ENCODE measurements at regions not wholly inside any gene's neighbourhood (a gene's known extent, or its start where the extent isn't known, plus 50 kb on each side); places are given as distances from the start of the nearest gene placed in this dataset.

DNA sequence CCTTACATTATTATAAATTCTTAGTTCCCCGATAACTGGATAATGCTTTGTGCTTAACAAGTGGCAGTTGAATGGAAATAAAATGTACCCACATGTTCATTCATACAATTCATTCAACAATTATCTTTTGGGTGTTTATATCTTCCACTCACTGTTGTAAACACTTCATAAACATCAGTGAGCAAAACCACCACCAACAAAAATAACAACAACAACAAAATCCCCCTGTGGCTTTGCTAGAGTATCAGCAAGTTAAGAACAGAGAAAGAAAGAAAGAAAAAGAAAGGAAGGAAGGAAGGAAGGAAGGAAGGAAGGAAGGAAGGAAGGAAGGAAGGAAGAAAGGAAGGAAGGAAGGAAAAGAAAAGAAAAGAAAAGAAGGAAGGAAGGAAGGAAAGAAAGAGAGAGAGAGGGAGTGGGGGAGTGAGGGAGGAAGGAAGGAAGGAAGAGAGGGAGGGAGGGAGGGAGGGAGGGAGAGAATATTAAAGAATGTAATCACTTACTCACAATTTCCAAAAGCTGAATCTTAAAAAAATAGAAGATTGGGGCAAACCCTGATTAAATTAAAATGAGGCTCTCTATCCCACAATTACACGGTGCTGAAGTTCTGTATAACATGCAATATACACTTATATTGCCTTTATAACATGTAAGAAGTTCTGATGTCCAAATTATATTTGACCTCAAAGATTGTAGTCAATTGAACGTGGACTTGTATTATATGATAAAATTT is 2238.8 kb downstream of the LRRC4C start:
- Histone ChIP-seq H3K9me3 (ENCODE audit: control insufficient read depth, low read depth, low read length) (no peaks in the 10 kb centered on the region), H3K79me2 (ENCODE audit: insufficient read depth, low read length) (no peaks in the 10 kb centered on the region), H2AFZ (ENCODE audit: low read length) (no peak overlapping the region), H3K4me2 (ENCODE audit: insufficient read depth, insufficient read length, low read length) (no peak overlapping the region), H4K91ac (ENCODE audit: insufficient read length, low read depth, low read length) (no peak overlapping the region), H4K8ac (replicated peaks; ENCODE audit: insufficient read length, low read depth, low read length) (no peak overlapping the region), H3K4me1 (ENCODE audit: insufficient read depth, low read length) (no peaks in the 10 kb centered on the region), H3K18ac (ENCODE audit: insufficient read length, low read depth, low read length) (no peak overlapping the region), H3K56ac (ENCODE audit: insufficient read length, low read depth, low read length) (no peak overlapping the region), H2BK15ac (ENCODE audit: low read depth, low read length) (no peak overlapping the region), H3K27me3 (ENCODE audit: insufficient read depth, low read length) (no peaks in the 10 kb centered on the region), H3K23me2 (ENCODE audit: insufficient read length, low read depth, low read length, poor library complexity, severe bottlenecking) (no peaks in the 10 kb centered on the region), H2BK12ac (ENCODE audit: insufficient read length, low read depth, low read length) (no peak overlapping the region), H2BK120ac (ENCODE audit: low read depth, low read length, poor library complexity, severe bottlenecking) (no peak overlapping the region), H4K20me1 (ENCODE audit: control insufficient read depth, insufficient read depth, insufficient read length) (no peaks in the 10 kb centered on the region), H3K4ac (ENCODE audit: low read depth, low read length) (no peak overlapping the region), H2AK5ac (ENCODE audit: insufficient read length, low read length) (no peak overlapping the region), H4K5ac (ENCODE audit: insufficient read length, low read depth, low read length) (no peak overlapping the region), H3T11ph (ENCODE audit: low read length) (no peak overlapping the region), H2BK20ac (ENCODE audit: low read depth, low read length, poor library complexity, severe bottlenecking) (no peak overlapping the region), H2BK5ac (ENCODE audit: insufficient read length, low read length) (no peak overlapping the region), H3K79me1 (ENCODE audit: insufficient read depth, low read depth, low read length, poor library complexity, severe bottlenecking) (no peaks in the 10 kb centered on the region), H3K23ac (ENCODE audit: insufficient read length, low read depth, low read length) (no peak overlapping the region), H3K27ac (ENCODE audit: insufficient read length, low read depth, low read length) (no peak overlapping the region), H3K14ac (ENCODE audit: insufficient read depth, low read length) (no peak overlapping the region), H3K9ac (ENCODE audit: extremely low read depth, insufficient read length, low read length) (no peak overlapping the region)
- no CpG with 5 or more reads among the region's 3 CpGs for WGBS (ENCODE audit: extremely low coverage, insufficient read length, low lambda C conversion rate)
- Mint-ChIP-seq H3K27ac (no peak overlapping the region), H3K36me3 (ENCODE audit: insufficient read depth in 1 of 3, low read depth in 3 of 3) (peaks cover 0 to 2% (median 0%) of the 10 kb centered on the region in 3 experiments; a peak in 1 of 7 replicates), H3K9me3 (peaks cover 0 to 7% of the 10 kb centered on the region in 2 experiments; a peak in 4 of 5 replicates), H3K4me3 (no peak overlapping the region), H3K4me1 (no peaks in the 10 kb centered on the region), H3K27me3 (ENCODE audit: low read depth) (no peaks in the 10 kb centered on the region)
- no peak for DNase-seq
- TF ChIP-seq, protein P1, sequence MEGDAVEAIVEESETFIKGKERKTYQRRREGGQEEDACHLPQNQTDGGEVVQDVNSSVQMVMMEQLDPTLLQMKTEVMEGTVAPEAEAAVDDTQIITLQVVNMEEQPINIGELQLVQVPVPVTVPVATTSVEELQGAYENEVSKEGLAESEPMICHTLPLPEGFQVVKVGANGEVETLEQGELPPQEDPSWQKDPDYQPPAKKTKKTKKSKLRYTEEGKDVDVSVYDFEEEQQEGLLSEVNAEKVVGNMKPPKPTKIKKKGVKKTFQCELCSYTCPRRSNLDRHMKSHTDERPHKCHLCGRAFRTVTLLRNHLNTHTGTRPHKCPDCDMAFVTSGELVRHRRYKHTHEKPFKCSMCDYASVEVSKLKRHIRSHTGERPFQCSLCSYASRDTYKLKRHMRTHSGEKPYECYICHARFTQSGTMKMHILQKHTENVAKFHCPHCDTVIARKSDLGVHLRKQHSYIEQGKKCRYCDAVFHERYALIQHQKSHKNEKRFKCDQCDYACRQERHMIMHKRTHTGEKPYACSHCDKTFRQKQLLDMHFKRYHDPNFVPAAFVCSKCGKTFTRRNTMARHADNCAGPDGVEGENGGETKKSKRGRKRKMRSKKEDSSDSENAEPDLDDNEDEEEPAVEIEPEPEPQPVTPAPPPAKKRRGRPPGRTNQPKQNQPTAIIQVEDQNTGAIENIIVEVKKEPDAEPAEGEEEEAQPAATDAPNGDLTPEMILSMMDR (conservative IDR thresholded peaks at IDR 0.05): no peak
